D721Med (cell line): ENCODE measurements at regions not wholly inside any gene's neighbourhood (a gene's known extent, or its start where the extent isn't known, plus 50 kb on each side); places are given as distances from the start of the nearest gene placed in this dataset.

Experiments used
- DNase-seq: peaks from one replicate; pipeline ENCODE4 v3.0.0; 2011; ENCODE audit warnings: low spot score; ENCODE audit not compliant: insufficient read length
- FAIRE-seq: peaks from 2 replicates; lab custom pipeline; 2011; peaks lifted over from hg19 to GRCh38; lab: Jason Lieb, UNC
- CTCF ChIP-seq: IDR thresholded peaks from 2 replicates; pipeline ENCODE4 v1.5.1; 2012; ENCODE audit warnings: mild to moderate bottlenecking, control low read depth; ENCODE audit not compliant: insufficient read depth; ENCODE audit errors: missing control alignments

DNA sequence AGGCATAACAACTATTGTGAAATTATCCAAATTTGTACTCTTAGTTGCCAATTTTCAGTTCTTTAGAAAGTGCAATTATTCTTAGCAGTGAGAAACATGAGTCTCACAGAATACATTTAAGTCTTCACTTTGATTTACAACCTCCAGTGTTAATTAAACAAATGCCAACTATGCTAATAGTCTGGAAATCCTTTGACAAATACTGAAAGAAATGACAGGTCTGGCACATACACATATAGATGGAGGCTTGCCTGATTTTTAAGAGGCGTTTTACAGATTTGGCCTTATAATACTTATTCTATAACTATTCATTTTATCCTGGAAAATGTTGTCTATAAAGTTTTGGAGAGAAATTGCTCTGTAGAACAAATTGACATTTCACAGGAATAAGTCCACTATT is 320.1 kb downstream of the TRIML1 start:
- no peak for FAIRE-seq
- no peak for DNase-seq
- no peak for TF ChIP-seq CTCF

DNA sequence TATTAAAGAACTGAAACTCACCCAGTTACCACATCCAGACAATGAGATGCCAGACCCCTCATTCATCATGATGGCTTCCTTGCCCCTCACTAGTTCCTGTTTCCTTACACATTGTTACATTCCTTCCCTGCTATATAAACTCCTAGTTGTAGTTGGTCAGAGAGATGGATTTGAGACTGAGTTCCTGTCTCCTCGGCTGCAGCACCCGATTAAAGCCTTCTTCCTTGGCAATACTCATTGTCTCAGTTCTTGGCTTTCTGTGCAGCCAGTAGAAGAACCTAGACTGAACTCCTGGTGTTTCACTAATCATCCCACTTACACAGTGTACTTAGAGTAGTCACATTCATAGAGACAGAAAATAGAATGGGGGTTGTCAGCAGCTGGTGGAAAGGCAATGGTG is 324.7 kb downstream of the TRIML1 start:
- TF ChIP-seq CTCF = no peak
- no peak for DNase-seq
- FAIRE-seq = no peak

GRCh38 chr4:188466001-188466400 is 326.8 kb downstream of the TRIML1 start:
- no peak for TF ChIP-seq CTCF
- FAIRE-seq = no peak
- DNase-seq = no peak

GRCh38 chr4:188484256-188484655 is 345.0 kb downstream of the TRIML1 start:
- TF ChIP-seq CTCF = no peak
- DNase-seq = no peak
- no peak for FAIRE-seq

DNA sequence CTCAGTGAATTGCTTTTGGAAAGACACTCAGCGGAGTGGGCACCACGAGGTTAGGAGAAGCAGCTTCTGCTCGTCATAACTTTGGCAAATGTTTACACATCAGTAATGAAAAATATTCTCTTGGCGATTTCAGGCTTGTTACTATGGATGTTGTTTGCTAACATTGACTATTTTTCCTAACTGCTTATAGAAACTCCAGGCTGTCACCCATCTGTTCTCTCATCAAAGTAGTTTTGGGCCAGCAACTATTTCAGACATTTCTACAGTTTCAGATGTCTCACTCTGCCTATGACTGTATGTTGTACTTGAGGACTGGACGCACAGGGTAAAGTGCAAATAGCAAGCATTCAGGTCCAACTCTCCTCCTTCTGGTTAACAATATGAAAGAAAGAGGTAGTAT is 346.7 kb downstream of the TRIML1 start:
- DNase-seq (no peak), FAIRE-seq (no peak)
- no peak for TF ChIP-seq CTCF

DNA sequence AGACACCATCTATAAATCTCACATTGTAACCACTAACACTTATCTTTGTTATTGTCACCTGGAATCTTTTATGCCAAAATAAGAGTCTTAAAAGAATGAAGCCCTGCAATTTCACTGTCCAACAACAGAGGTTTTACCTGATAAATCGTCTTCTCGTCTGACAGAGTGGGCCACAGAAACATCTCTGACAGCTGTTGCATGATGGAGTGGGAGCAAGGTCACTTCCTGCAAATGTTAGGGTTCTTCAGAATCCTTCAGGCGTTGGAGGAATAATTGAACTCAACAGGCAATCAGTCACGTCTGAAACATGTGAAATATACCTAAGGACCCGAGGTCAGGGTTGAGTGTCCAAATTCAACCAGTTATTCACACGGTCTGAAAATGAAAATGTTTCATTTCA is 353.6 kb downstream of the TRIML1 start:
- no peak for FAIRE-seq
- DNase-seq = no peak
- no peak for TF ChIP-seq CTCF

DNA sequence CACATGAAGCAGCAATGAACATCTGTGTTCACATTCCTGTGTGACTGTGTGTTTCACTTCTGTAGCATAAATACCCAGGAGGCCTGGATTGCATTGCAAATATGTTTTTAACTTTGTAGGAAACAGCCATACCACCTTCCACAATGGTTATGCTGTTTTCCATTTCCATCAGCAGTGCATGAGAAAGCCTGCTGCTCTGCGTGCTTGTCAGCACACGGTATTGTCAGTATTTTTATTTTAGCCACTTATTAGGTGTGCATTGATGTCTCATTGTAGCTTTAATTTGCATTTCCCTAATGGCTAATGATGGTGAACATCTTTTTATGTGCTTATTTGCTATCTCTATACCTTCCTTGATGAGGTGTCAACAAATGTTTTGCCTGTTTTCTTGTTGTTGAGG is 355.9 kb downstream of the TRIML1 start:
- no peak for TF ChIP-seq CTCF
- no peak for DNase-seq
- no peak for FAIRE-seq
